ENCODE measurements at regions not wholly inside any gene's neighbourhood (a gene's known extent, or its start where the extent isn't known, plus 50 kb on each side); places are given as distances from the start of the nearest gene placed in this dataset.

DNA sequence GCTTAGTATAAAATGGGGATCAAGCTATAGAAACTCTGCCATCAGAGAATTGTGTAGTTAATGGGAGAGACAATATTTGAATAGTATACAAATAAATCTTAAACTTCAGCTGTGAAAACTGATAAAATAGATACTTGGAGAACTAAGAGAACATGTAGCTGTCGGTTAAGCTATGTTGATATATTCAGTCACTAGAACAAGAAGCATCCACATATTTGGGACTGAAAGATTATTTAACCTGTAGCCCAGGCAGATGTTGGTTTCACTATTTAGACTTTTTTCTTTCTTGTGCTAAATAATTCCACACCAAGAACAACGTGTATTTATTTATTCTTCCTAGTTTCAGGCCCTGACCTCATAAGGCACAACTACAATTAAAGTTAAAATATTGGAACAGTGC, 521.0 kb upstream of the CCNG1 start:
- no peaks in the 10 kb centered on the region for H3K9me1 ChIP-seq (replicated peaks; ENCODE audit: control insufficient read depth, extremely low read depth, insufficient read depth, low read length)
- H3K9ac ChIP-seq (replicated peaks; ENCODE audit: extremely low read depth, insufficient read depth, low read length) = no peak overlapping the region
- FAIRE-seq (no peak), DNase-seq (ENCODE audit: low read depth, low spot score) (no peak)
- dilution Hi-C loops (cut with MboI; ENCODE audit: extremely low pct_ligation_motif_present, low sequenced_read_pairs) (no loop called here), intact Hi-C loops (cut with micrococcal nuclease) (no loop called here)
- H3K4me1 ChIP-seq (ENCODE audit: control insufficient read depth, extremely low read depth, insufficient read depth, low read length) = no peaks in the 10 kb centered on the region
- ChIA-PET CTCF (no interaction called here), POLR2A (no interaction called here)
- H3K4me3 ChIP-seq (replicated peaks in 1 of 3; ENCODE audit: insufficient read depth in 1 of 3, low read depth in 1 of 3, low read length in 3 of 3) = no peak overlapping the region
- no peak overlapping the region for H3K4me2 ChIP-seq (ENCODE audit: insufficient read depth, low read length)
- BruUV-seq (replicated peaks) = no TSS peak
- no peaks in the 10 kb centered on the region for H4K20me1 ChIP-seq (replicated peaks; ENCODE audit: control insufficient read depth, extremely low read depth, insufficient read depth, low read length)
- no peak overlapping the region for H3K27ac ChIP-seq (ENCODE audit: insufficient read depth, low read depth, low read length)
- peaks cover 2% of the 10 kb centered on the region for H3K9me3 ChIP-seq (replicated peaks; ENCODE audit: control insufficient read depth, insufficient read depth, low read length)
- no peaks in the 10 kb centered on the region for H3K27me3 ChIP-seq (ENCODE audit: control insufficient read depth in 2 of 2, insufficient read depth in 2 of 2, low read length in 2 of 2)
- H3K79me2 ChIP-seq (ENCODE audit: control insufficient read depth, insufficient read depth, low read length) = no peaks in the 10 kb centered on the region
- H3K36me3 ChIP-seq (ENCODE audit: control insufficient read depth in 2 of 2, extremely low read depth in 1 of 2, insufficient read depth in 2 of 2, low read length in 2 of 2) = no peaks in the 10 kb centered on the region
- H2AFZ ChIP-seq (ENCODE audit: low read depth, low read length) = no peak overlapping the region
- TF ChIP-seq JUN (IDR thresholded peaks at IDR 0.05; ENCODE audit: borderline replicate concordance, insufficient read depth, insufficient read length, low read depth) (no peak), POLR2A (IDR thresholded peaks at IDR 0.05; ENCODE audit: low read depth, low read length) (no peak), CTCF (IDR thresholded peaks at IDR 0.05; ENCODE audit: extremely low read depth in 1 of 2, insufficient read depth in 1 of 2, low read depth in 1 of 2, low read length in 2 of 2) (no peak), MYC (IDR thresholded peaks at IDR 0.05; ENCODE audit: low read depth, low read length) (no peak), GATA2 (IDR thresholded peaks at IDR 0.05; ENCODE audit: insufficient read depth, insufficient read length, low read depth, low read length) (no peak), EZH2 (IDR thresholded peaks at IDR 0.05; ENCODE audit: borderline replicate concordance, low read depth, low read length, severe bottlenecking) (no peak), FOS (IDR thresholded peaks at IDR 0.05; ENCODE audit: borderline replicate concordance, insufficient read depth, low read length) (no peak), POLR2AphosphoS5 (IDR thresholded peaks at IDR 0.05; ENCODE audit: insufficient read depth, low read depth, low read length) (no peak)
- TF ChIP-seq, protein P1, sequence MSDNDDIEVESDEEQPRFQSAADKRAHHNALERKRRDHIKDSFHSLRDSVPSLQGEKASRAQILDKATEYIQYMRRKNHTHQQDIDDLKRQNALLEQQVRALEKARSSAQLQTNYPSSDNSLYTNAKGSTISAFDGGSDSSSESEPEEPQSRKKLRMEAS (IDR thresholded peaks at IDR 0.05; ENCODE audit: insufficient read depth, insufficient read length) = no peak

All from endothelial cell of umbilical vein (primary cell).